Left renal cortex interstitium (tissue), 4 donors: ENCODE measurements at regions not wholly inside any gene's neighbourhood (a gene's known extent, or its start where the extent isn't known, plus 50 kb on each side); places are given as distances from the start of the nearest gene placed in this dataset.

ENCODE experiments used
- DNase-seq, 4 donors: peaks; one replicate each; pipeline ENCODE4 v3.0.0-alpha.2; 2013; ENCODE audit warnings: low read depth in 4 of 4, low spot score in 2 of 4, missing footprints in 1 of 4

DNA sequence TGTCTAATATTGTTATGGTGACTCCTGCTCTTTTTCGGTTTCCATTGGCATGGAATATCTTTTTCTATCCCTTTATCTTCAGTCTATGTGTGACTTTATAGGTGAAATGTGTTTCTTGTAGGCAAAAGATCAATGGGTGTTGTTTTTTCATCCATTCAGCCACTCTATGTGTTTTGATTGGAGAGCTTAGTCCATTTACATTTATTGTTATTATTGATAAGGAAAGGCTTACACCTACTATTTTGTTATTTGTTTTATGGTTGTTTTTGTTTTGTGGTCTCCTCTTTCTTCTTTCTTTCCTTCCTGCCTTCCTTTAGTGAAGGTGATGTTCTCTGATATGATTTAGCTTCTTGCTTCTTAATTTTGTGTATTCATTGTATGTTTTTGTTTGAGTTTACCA is 414.3 kb downstream of the ADRA2A start:
- DNase-seq = no peak

DNA sequence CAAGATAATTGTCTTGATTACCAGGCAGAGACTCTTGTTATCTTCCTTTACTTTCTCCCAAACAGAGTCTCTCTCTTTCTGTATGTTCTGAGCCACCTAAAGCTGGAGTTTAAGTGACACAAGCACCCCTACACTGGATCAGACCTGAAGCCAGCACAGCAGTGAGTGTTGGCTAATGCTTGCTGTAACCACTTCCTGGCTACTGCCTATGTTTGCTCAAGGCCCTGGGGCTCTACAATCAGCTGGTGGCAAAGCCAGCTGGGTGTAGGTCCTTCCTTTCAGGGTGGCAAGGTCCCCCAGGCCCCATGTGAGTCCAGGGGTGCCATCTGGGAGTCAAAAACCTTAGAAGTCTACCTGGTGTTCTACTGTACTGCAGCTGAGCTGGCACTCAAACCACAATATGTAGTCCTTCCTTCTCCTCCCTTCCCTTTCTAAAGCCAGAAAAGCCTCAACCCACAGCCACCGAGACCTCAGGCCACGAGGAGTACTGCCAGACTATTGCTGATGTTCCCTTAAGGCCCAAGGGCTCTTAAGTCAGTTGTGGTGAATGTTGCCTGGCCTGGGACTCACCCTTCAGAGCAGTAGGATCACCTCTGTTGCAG is 416.3 kb downstream of the ADRA2A start:
- no peak for DNase-seq

DNA sequence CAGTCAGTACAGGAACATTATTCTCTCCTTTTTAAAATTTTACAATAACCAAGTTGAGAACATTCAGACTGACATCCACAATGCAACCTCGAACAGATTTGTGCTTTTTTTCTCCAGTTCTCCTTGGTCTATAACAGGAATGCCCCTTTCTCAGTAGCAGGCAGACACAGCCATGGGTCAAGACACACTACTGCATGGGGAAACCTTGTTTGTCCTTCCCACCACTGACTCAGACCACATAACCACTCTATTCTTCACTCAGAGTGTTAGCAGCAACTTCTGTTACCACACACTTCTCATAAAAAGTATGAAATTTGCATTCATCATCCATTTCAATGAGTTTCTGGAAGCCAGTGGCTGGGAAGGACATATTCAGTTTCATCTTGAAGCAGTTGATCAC is 421.7 kb downstream of the ADRA2A start:
- DNase-seq = no peak

DNA sequence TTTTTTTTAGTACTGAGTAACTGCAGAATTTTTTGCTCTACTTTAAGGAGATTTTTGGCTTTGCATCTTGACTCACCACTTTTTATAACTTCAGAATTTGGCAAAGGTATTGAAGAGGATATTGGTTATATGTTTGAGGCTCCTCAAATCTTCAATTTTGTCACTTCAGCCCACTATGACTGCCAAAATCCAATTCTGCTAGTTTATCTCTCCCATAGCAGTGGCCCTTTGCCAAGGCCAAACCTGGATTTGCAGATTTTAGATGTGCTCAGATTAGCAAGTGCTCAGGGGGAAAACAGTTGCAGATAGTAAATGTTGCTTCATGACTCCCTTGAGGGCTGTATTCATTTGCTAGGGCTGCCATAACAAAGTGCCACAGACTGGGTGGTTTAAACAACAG is 427.5 kb downstream of the ADRA2A start:
- no peak for DNase-seq

DNA sequence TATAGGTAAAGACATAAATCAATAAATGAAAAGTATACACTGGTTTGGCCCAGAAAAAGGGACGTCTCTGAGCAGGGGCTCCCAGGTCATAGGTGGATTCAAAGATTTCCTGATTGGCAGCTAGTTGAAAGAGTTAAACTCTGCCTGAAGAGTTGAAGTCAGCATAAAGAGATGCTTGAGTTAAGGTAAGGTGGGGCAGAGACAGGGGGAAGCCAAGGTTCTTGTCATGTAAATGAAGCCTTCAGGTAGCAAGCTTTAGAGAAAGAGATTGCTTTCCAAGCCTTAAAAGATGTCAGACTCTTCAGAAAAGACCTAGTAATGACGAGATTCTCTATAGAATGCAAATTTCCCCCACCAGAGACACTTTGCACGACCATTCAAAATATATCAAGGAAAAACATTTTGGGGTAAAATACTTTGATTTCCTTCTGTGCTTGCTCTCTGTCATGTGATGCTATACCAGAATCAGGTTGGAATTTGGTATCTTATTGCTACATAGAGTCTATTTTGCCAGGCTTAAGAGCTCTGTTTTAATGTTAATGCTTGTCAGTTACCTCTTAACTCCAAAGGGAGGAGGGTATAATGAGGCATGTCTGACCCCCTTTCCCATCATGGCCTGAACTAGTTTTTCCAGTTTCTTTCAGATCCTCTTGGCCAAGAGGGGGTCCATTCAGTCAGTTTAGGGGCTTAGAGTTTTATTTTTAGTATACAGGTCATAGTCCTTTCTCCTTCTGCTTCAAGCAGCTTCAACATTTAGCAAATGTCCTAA is 429.6 kb downstream of the ADRA2A start:
- DNase-seq = no peak

DNA sequence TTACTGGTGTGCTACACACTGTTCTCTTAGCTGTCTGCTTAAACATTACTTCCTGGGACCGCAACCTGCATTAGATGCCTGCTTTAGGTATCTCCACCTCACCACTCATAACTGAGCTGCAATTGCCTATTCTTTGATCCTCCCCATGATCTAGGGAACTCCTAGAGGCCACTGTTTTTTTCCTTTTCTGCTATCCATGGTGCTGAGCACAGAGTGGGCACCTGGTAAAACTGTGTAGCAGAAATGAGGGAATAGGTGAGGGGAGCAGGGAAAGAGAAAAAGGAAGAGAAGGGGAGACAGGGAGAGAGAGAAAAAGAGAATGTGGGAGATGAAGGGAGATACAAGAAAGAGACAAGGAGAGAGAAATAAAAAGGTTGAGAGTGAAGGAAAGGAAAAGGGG is 434.9 kb downstream of the ADRA2A start:
- DNase-seq = no peak

DNA sequence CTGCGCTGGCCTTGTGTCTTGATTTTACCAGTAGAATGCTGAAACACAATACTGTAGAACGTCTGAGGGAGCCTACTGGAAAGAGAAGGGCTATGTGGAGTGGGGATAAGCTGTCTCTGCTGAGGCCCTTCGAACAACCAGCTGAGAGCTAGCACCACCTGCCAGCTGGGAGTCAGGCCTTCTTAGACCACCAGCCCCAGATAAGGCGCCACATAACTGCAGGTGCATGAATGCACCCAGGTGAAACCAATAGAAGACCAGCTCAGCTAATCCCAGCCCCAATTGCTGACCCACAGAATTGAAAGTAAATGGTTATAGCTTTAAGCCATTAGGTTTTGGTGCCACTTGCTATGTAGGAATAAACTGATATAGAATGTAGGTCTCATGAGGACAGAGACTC is 438.4 kb downstream of the ADRA2A start:
- DNase-seq = no peak

DNA sequence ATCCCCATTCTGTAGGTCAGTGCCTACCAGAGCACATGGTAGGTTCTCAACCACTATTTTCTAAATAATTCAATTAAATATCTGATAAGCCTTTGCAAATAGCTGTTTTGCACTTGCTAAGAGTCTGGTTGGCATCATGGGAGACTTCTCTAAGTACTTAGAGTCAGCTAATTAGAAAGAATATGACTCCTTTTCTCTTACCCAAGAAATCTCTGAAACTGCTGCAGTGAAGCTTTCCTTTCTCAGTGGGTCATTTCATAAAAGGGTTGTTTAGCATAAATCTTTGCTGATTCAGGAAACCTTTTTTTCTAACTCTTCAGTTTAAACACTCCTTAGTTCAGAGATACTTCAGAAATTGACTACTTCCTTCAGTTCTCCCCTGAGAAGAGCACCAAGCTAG is 438.9 kb downstream of the ADRA2A start:
- DNase-seq = no peak

DNA sequence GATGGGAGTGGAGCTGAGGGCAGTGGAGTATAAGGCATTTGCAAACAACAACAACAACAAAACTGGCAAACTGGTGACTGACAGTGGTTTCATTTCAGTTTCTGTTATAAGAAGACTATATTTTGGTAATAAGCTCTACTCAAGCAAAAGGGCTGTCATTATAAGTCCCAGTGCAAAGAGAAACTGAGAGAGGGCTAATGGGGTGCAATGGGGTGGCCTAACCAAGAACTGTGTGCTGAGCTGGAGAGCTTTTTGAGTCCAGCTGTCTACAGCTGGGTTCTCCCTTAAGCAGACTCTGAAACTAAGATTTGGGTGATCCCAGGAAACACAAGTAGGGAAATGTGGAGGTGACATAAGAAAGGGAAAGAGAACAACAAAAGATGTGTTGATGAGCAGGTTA is 439.3 kb downstream of the ADRA2A start:
- DNase-seq = no peak

DNA sequence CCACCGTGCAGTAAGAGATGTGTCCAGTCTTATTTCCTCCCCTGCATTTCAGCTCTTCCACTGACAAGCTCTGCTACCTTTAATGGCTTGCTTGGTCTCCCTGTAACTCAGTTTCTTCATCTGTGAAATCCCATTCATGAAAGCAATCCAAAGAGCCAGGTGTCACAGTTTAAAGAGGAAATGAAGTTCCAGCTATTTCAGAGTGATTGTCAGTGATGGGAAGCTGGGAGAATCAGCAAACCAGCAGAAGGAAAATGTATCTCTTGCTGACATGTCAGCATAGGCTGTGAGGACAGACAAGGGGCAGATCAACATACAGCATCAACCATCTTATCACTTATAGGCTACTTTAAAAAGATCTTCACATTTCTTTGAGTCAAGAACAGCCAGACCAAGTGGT is 445.3 kb downstream of the ADRA2A start:
- no peak for DNase-seq

DNA sequence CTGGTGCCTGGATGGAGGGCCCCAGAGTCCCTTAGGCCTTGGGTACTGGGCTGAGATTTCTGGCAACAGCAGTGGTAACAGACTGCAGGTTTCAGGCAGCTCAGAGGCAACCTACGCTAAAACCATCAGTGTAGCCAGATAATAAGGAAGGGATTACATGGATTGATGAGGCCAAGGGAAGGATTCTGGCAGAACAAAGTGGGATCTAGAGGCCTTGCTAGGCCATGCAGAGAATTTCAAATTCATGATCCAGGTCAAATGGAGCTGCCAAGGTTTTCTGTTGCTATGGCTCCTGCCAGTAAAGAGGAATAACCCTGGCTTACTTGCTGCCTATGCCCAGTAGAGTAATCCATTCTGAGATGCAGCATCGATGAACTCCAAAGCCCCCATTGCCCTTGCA is 445.7 kb downstream of the ADRA2A start:
- no peak for DNase-seq

DNA sequence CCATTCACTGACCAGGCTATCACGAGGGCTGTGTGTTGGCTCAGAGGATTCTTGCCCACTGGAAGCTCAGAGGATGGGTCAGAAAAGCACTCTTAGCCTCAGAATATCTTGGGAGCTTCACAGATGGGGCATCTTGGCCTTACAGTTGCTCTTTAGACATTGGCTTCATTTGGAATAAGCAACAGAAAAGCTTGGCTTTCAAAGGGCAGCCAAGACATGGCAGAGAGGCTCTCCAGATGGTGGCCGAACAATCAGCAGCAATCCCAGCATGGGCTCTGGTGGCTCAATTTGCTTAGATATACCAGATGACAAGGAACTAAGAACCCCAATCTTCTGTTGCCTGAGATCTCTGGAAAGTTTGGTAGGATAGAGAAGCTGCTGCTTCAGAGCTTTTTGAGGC is 446.2 kb downstream of the ADRA2A start:
- DNase-seq = no peak

DNA sequence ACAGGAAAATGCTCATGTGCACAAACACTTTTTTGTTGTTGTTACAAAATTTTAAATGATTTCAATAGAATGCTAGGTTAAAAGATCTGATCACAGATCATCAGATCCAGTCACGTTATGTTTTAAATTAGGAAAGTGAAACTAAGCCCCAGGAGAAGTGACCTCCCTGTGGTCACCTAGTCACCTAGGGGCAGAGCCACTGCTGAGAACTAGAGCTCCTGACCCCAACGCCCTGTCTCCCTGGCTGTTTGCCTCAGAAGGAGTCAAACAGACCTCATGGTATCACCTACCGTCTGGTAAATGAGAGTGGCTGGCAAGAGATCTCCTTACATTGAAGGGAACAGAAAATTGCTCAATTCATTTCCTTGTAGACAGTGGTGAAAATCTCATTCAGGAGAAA is 447.3 kb downstream of the ADRA2A start:
- no peak for DNase-seq

DNA sequence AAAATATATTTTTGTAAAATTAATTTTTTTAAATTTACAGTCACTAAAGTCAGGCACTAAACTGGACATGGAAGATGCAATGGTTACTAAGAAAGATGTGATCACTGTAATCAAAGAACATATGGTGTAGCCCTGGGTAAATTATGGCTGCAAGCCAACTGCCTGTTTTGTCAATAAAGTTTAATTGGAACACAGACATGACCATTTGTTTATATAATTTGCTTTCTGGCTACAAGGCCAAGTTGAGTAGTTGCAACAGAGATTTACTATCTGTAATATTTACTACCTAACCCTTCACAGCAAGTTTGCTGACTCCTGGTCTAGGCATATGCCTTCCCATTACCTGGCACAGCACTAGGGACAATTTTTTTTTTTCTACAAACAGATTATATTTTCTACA is 448.9 kb downstream of the ADRA2A start:
- no peak for DNase-seq

DNA sequence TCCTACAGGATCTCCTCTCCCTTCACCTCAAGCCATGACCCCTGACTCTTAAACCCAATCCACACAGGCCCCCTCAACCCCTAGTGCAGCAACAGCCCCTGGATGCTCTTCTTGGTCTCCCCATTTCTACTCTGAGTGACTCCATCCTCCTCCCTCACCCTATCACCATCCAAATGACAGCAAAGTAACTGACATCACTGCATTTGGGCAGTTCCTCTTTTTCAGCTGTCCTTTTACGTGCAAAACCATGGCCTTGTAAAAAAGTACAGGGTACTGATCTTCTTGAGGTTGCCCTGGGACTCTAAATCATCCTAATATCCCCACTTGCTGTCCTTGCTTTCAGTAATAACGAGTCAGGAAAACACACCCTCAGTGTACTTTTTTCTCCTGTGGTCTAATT is 454.9 kb downstream of the ADRA2A start:
- DNase-seq = no peak

DNA sequence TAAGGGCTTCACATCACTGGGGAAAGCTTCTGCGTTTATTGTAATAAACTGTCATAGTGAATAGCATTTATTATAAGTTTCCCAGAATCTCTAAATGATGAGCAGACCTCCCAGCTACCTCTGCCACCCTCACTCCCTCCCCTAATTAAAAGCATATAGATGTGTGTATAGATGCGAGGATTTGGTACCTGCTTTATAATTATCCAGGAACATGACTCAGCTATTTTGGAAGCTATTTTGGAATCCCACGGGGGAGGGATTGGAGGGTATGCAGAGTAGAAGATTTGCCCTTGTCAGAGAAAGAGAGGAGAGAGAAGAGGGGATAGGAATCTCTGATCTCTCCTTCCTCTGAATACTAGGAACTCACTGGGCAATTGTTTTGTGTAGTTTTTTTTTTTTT is 455.3 kb downstream of the ADRA2A start:
- no peak for DNase-seq

DNA sequence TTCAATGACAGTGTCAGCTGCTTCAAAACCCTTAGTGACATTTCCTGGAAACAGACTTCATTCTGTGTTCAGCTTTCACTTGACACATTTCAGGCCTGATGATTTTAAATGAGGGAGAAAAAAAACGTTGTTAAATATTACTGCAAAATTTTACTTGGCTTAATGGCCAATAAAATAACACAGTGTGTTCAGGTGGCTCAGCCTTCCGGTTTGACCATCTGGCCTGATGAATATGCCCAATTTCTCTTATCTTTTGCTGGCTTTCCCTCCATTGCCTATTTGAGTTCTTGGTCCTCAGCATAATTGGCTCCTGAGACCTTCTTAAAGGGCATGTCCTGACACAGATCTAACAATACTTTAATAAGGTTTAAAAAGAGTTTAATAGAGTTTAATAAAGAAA is 462.4 kb downstream of the ADRA2A start:
- no peak for DNase-seq

DNA sequence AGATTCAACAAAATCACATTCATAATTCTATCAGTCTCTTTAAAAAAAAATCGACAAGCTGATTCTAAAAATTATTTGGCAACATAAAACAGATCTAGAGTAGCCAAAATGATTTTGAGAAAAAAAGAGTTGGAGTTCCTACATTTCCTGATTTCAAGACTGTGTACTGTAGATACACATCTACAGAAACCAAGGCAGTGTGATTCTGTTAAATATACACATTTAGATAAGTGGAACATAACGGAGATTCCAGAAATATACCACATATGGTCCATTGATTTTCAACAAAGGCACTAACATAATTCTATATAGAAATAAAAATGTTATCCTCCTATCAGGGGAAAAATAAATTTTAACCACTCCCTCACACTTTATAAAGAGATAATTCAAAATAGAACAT is 467.0 kb downstream of the ADRA2A start:
- DNase-seq = no peak

DNA sequence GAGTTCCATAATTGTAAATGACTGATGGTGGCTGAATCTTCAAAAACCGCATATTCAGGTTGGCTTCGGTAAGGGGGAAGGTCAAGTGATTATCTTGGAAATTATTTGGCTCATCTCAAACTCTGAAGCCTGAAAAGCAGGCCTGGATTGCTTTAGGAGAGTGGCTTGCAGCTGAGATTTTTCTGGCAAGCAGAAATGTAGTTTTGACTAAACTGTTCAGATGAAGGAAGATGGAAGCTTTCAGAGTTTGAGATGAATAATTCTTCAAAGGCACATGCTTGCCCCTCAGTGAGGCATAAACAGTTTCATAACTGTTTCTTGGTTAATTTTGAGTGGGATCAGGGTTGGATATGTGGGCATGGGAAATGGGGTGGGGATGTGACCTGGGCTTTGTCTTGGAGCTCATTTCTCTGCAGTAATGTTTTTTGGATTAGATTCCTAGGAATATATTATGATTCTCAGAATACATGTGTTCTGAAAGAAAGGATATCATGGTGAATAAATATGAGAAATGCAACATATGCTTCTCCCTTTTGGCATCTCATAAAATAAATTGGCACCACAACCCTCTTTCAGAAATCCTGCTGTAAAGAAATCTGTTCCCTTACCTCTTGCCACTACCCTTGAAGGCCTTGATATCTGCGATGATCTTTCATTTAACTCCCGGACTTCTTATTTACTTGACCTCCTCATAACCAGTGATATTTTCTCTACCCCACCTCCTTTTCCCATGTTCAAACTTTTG is 469.2 kb downstream of the ADRA2A start:
- DNase-seq = no peak

DNA sequence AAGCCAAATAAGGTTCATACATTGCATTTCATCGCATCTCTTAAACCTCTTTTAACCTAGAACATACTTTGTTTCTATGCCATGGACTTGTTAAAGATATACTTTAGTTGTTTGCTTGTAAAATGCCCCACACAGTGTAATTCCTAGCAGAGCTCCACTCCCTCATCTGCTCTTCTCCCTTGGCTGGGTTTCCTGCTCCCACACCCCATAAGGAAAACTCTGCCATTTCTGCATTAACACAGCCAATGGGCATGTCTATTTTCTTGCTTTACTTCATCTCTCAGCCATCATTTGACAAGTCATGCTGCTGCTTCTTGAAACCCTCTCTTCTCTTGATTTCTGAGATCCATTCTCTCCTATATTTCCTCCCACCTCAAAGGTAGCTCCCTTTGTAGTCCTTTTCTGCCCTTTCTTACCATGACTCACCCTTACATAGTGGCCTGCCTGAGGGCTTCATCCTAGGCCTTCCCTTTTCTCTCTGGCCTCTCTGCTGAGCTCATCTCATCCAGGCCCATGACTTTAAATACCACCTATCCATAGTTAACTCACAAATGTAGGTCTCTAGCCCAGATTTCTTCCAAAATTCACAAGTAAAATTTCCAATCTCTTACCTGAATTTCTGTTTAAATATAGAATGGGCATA is 471.4 kb downstream of the ADRA2A start:
- no peak for DNase-seq

DNA sequence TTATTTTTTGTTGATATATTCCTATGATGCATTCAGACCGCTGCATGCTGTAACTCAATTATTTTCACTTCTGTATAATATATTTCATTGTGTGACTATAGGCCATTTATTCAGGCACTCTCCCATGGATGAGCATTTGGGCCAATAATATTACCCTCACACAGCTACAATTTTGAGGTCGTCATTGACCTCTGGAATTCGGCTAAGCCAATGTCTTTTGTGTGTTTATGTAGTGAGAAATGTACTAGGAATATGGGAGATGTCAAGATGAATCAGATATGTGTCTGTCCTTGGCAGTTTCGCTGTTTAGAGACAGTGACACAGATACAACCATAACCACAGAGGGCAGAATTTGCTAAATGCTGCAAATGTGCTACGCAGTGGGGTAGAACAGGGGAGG is 474.2 kb downstream of the ADRA2A start:
- no peak for DNase-seq

DNA sequence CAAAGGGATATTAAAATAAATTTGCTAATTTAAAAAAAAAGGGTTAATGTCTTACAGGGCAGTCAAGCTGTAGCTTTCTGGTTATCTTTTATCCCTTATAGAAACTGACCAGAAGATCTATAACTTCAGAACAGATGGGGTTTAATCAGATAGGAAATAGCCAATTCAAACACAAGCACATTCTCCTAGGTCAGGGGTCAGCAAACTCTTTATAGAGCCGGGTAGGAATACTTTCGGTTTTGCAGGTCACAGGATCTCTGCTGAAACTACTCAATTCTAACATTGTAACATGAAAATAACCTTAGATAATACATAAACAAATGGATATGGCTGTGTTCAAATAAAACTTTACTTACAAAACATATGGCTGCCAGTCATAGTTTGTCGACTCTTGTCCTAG is 479.8 kb downstream of the ADRA2A start:
- no peak for DNase-seq
